ACHN (cell line): ENCODE measurements at regions not wholly inside any gene's neighbourhood (a gene's known extent, or its start where the extent isn't known, plus 50 kb on each side); places are given as distances from the start of the nearest gene placed in this dataset.

Experiments
- DNase-seq: peaks from one replicate; pipeline ENCODE4 v3.0.0-alpha.2; 2015
- in situ Hi-C: cut with HindIII; loops from 2 replicates; pipeline ENCODE4 v1.10.0; 2017; ENCODE audit warnings: low sequenced_read_pairs, low pct_ligation_motif_present, low pct_unique_long_range_greater_than_20kb

GRCh38 chr17:53142890-53143289 is 679.8 kb upstream of the KIF2B start:
- in situ Hi-C loops: no loop called here
- DNase-seq: no peak

- in situ Hi-C loops: no loop called here
- DNase-seq: no peak
These were observed 681.0 kb upstream of the KIF2B start for GRCh38 chr17:53141731-53142130.

GRCh38 chr17:53141280-53141679 is 681.4 kb upstream of the KIF2B start:
- no peak for DNase-seq
- in situ Hi-C loops: no loop called here

GRCh38 chr17:53137869-53138268 is 684.9 kb upstream of the KIF2B start:
- in situ Hi-C loops: no loop called here
- no peak for DNase-seq

- no peak for DNase-seq
- in situ Hi-C loops: no loop called here
These were observed 686.8 kb upstream of the KIF2B start for GRCh38 chr17:53135969-53136368.

- in situ Hi-C loops: no loop called here
- DNase-seq: no peak
These were observed 688.2 kb upstream of the KIF2B start for GRCh38 chr17:53134548-53134947.

- no peak for DNase-seq
- in situ Hi-C loops: no loop called here
These were observed 688.9 kb upstream of the KIF2B start for GRCh38 chr17:53133876-53134275.

- no peak for DNase-seq
- in situ Hi-C loops: no loop called here
These were observed 692.9 kb upstream of the KIF2B start for GRCh38 chr17:53129863-53130262.

- DNase-seq: no peak
- in situ Hi-C loops: no loop called here
These were observed 695.4 kb upstream of the KIF2B start for GRCh38 chr17:53127331-53127730.

- no peak for DNase-seq
- in situ Hi-C loops: no loop called here
These were observed 699.8 kb upstream of the KIF2B start for GRCh38 chr17:53122966-53123365.

- in situ Hi-C loops: no loop called here
- DNase-seq: no peak
These were observed 703.0 kb upstream of the KIF2B start for GRCh38 chr17:53119773-53120172.

GRCh38 chr17:53118948-53119347 is 703.8 kb upstream of the KIF2B start:
- in situ Hi-C loops: no loop called here
- no peak for DNase-seq

- in situ Hi-C loops: no loop called here
- DNase-seq: no peak
These were observed 715.8 kb upstream of the KIF2B start for GRCh38 chr17:53106886-53107285.

GRCh38 chr17:53101706-53102105 is 721.0 kb upstream of the KIF2B start:
- in situ Hi-C loops: no loop called here
- DNase-seq: no peak

GRCh38 chr17:53100126-53100525 is 722.6 kb upstream of the KIF2B start:
- DNase-seq: no peak
- in situ Hi-C loops: no loop called here

GRCh38 chr17:53093391-53093790 is 729.3 kb upstream of the KIF2B start:
- no peak for DNase-seq
- in situ Hi-C loops: no loop called here

GRCh38 chr17:53092072-53092471 is 730.7 kb upstream of the KIF2B start:
- no peak for DNase-seq
- in situ Hi-C loops: no loop called here

GRCh38 chr17:53090770-53091169 is 732.0 kb upstream of the KIF2B start:
- in situ Hi-C loops: no loop called here
- no peak for DNase-seq

GRCh38 chr17:53088481-53088880 is 734.2 kb upstream of the KIF2B start:
- DNase-seq: no peak
- in situ Hi-C loops: no loop called here

GRCh38 chr17:53061446-53061845 is 761.3 kb upstream of the KIF2B start:
- in situ Hi-C loops: no loop called here
- no peak for DNase-seq

GRCh38 chr17:53058031-53058430 is 764.7 kb upstream of the KIF2B start:
- peak; percentile 82 for DNase-seq
- in situ Hi-C loops: no loop called here
